HepG2 (cell line): ENCODE measurements at regions not wholly inside any gene's neighbourhood (a gene's known extent, or its start where the extent isn't known, plus 50 kb on each side); places are given as distances from the start of the nearest gene placed in this dataset.
A peak's percentile ranks its signal among the peaks of the same experiment; 100 is the strongest.

Experiments
- ATAC-seq: fragments of 200-7000 bp; cut with Tn5 transposase; 3 replicates; pipeline ENCODE4 v1.9.1; 2020; ENCODE audit warnings: mild to moderate bottlenecking, moderate library complexity
- BruUV-seq: library from RNA; stranded (reverse); fragments of 400-500 nt; replicated peaks from 2 replicates; lab custom pipeline; 2021; lab: Mats Ljungman, UMichigan
- CTCF ChIA-PET: fragments of 300-600 bp; formaldehyde crosslinking; extraction: SDS; loops from one replicate; lab custom pipeline; 2021; ENCODE audit warnings: low total read pairs, inconsistent platforms, low intra/inter-chr PET ratio; lab: Yijun Ruan, JAX
- POLR2A ChIA-PET: fragments of 350-600 bp; sonication (Branson Sonifier 250); formaldehyde crosslinking; loops from one replicate; lab custom pipeline; 2020; ENCODE audit warnings: antibody characterized with exemption, inconsistent platforms; lab: Yijun Ruan, JAX
- DNase-seq: peaks from one replicate; pipeline ENCODE4 v3.0.0-alpha.2; 2015; ENCODE audit warnings: low spot score
- FAIRE-seq: peaks from 3 replicates; lab custom pipeline; 2011; peaks lifted over from hg19 to GRCh38; lab: Jason Lieb, UNC
- H2AFZ ChIP-seq: one replicate; pipeline ENCODE4 v1.6.1; 2011; ENCODE audit warnings: low read length, inconsistent platforms
- H3K27ac ChIP-seq: fragments of 300-600 bp; 3 replicates; pipeline ENCODE4 v1.8.0; 2011; ENCODE audit warnings: mixed run types, mild to moderate bottlenecking, mixed read lengths, low read length, inconsistent platforms; ENCODE audit not compliant: insufficient read depth; ENCODE audit errors: extremely low read length
- H3K27me3 ChIP-seq, 2 experiments: fragments of 200-600 bp in 1 of 2; 2 replicates in 1 of 2; 3 replicates in 1 of 2; pipeline versions ENCODE4 v1.6.0 to v1.8.0; 2011; ENCODE audit warnings: low read length in 2 of 2, mild to moderate bottlenecking in 2 of 2, moderate library complexity in 2 of 2, inconsistent platforms in 1 of 2; ENCODE audit not compliant: insufficient read depth in 2 of 2, control insufficient read depth in 1 of 2
- H3K36me3 ChIP-seq, 2 experiments: fragments of 200-600 bp in 1 of 2; replicated peaks in 1 of 2; 2 replicates in 1 of 2; 3 replicates in 1 of 2; pipeline versions ENCODE4 v1.5.1 to v1.8.0; 2011; ENCODE audit warnings: low read length in 2 of 2, inconsistent platforms in 1 of 2; ENCODE audit not compliant: insufficient read depth in 2 of 2, control insufficient read depth in 1 of 2
- H3K4me1 ChIP-seq: 2 replicates; pipeline ENCODE4 v1.5.1; 2012; ENCODE audit warnings: low read length, inconsistent platforms; ENCODE audit not compliant: insufficient read depth
- H3K4me2 ChIP-seq: 2 replicates; pipeline ENCODE4 v1.6.0; 2011; ENCODE audit warnings: low read depth, low read length, inconsistent platforms
- H3K4me3 ChIP-seq, 3 experiments: fragments of 200-600 bp in 1 of 3; sonication (generic), shearing (Covaris generic) in 1 of 3; replicated peaks in 1 of 3; 2 replicates each; pipeline ENCODE4 v1.5.1; 2011 to 2016; ENCODE audit warnings: low read length in 3 of 3, inconsistent platforms in 2 of 3, low read depth in 2 of 3, mild to moderate bottlenecking in 2 of 3, control low read depth in 1 of 3, mixed read lengths in 1 of 3; ENCODE audit not compliant: insufficient read depth in 1 of 3
- H3K79me2 ChIP-seq: one replicate; pipeline ENCODE4 v1.6.1; 2011; ENCODE audit warnings: low read length, inconsistent platforms; ENCODE audit not compliant: insufficient read depth
- H3K9ac ChIP-seq: 2 replicates; pipeline ENCODE4 v1.6.0; 2011; ENCODE audit warnings: mild to moderate bottlenecking, low read depth, low read length, inconsistent platforms; ENCODE audit not compliant: insufficient read depth
- H3K9me3 ChIP-seq: 2 replicates; pipeline ENCODE4 v1.5.1; 2012; ENCODE audit warnings: mild to moderate bottlenecking, low read length
- H4K20me1 ChIP-seq: 2 replicates; pipeline ENCODE4 v1.6.0; 2011; ENCODE audit warnings: inconsistent platforms, mild to moderate bottlenecking, low read length, moderate library complexity; ENCODE audit not compliant: insufficient read depth
- FOXC1 ChIP-seq: sonication (generic); formaldehyde crosslinking; IDR thresholded peaks from 2 replicates; pipeline ENCODE4 v1.8.0; 2022; ENCODE audit warnings: mild to moderate bottlenecking, missing genetic modification reagents, borderline replicate concordance
- GABPB1 ChIP-seq: IDR thresholded peaks from 2 replicates; pipeline ENCODE4 v1.6.1; 2016; ENCODE audit warnings: mild to moderate bottlenecking, missing genetic modification reagents, moderate library complexity, missing compliant biosample characterization
- HMG20A ChIP-seq: IDR thresholded peaks from 2 replicates; pipeline ENCODE4 v1.6.1; 2016; ENCODE audit warnings: borderline replicate concordance
- HNRNPUL1 ChIP-seq: fragments of 200-400 bp; formaldehyde crosslinking; IDR thresholded peaks from 2 replicates; pipeline ENCODE4 v1.6.1; 2017; ENCODE audit warnings: low read depth, mild to moderate bottlenecking, low read length, moderate library complexity
- PHF21A ChIP-seq: sonication (generic); formaldehyde crosslinking; IDR thresholded peaks from 2 replicates; pipeline ENCODE4 v1.5.0; 2020; ENCODE audit warnings: mild to moderate bottlenecking, missing genetic modification reagents
- SIX1 ChIP-seq: sonication (generic); formaldehyde crosslinking; IDR thresholded peaks from 2 replicates; pipeline ENCODE4 v1.4.0; 2020; ENCODE audit warnings: missing genetic modification reagents, borderline replicate concordance
- TEAD2 ChIP-seq: sonication (generic); formaldehyde crosslinking; IDR thresholded peaks from 2 replicates; pipeline ENCODE4 v1.9.0; 2021; ENCODE audit warnings: missing genetic modification reagents
- ZMYM4 ChIP-seq: sonication (generic); formaldehyde crosslinking; IDR thresholded peaks from 2 replicates; pipeline ENCODE4 v1.8.1; 2023; ENCODE audit warnings: mild to moderate bottlenecking, missing genetic modification reagents
- ZNF121 ChIP-seq: sonication (generic); formaldehyde crosslinking; IDR thresholded peaks from 2 replicates; pipeline ENCODE4 v1.5.0; 2020; ENCODE audit warnings: mild to moderate bottlenecking, missing genetic modification reagents
- ZNF446 ChIP-seq: sonication (generic); formaldehyde crosslinking; IDR thresholded peaks from 2 replicates; pipeline ENCODE4 v1.5.0; 2020; ENCODE audit warnings: mild to moderate bottlenecking, missing genetic modification reagents
- ZNF550 ChIP-seq: sonication (generic); formaldehyde crosslinking; IDR thresholded peaks from 2 replicates; pipeline ENCODE4 v1.4.0; 2020; ENCODE audit warnings: mild to moderate bottlenecking, missing genetic modification reagents, borderline replicate concordance
- ZNF567 ChIP-seq: sonication (generic); formaldehyde crosslinking; IDR thresholded peaks from 2 replicates; pipeline ENCODE4 v1.8.1; 2023; ENCODE audit warnings: mild to moderate bottlenecking, missing genetic modification reagents, borderline replicate concordance
- ZNF644 ChIP-seq: IDR thresholded peaks from 2 replicates; pipeline ENCODE4 v1.6.1; 2016; ENCODE audit warnings: low read depth
- WGBS: methylation state at CpG from one replicate; pipeline ENCODE4 v1.1.6; 2017; ENCODE audit warnings: low lambda C conversion rate; 5-methylcytosine and 5-hydroxymethylcytosine counted together
- in situ Hi-C: cut with HindIII; loops from 2 replicates; pipeline ENCODE4 v1.10.0; 2017; ENCODE audit warnings: low pct_unique_long_range_greater_than_20kb; ENCODE audit not compliant: extremely low pct_ligation_motif_present
- intact Hi-C: fragments of 100-400 bp; cut with micrococcal nuclease; formaldehyde crosslinking; loops from one replicate; pipeline ENCODE4 v1.10.0; 2022; ENCODE audit not compliant: unreplicated experiment
- TF ChIP-seq, protein P1 (sequence below): sonication (generic); formaldehyde crosslinking; IDR thresholded peaks from 2 replicates; pipeline ENCODE4 v1.4.0; 2020; ENCODE audit warnings: missing genetic modification reagents
- TF ChIP-seq, protein P2 (sequence below): sonication (generic); formaldehyde crosslinking; IDR thresholded peaks from 2 replicates; pipeline ENCODE4 v1.9.0; 2022; ENCODE audit warnings: low read depth, missing genetic modification reagents
- TF ChIP-seq, protein P3 (sequence below): sonication (generic); formaldehyde crosslinking; IDR thresholded peaks from 2 replicates; pipeline ENCODE4 v1.9.0; 2021; ENCODE audit warnings: missing genetic modification reagents, borderline replicate concordance
- TF ChIP-seq, protein P4 (sequence below): sonication (generic); formaldehyde crosslinking; IDR thresholded peaks from 2 replicates; pipeline ENCODE4 v1.8.0; 2022; ENCODE audit warnings: mild to moderate bottlenecking, missing genetic modification reagents, borderline replicate concordance

DNA sequence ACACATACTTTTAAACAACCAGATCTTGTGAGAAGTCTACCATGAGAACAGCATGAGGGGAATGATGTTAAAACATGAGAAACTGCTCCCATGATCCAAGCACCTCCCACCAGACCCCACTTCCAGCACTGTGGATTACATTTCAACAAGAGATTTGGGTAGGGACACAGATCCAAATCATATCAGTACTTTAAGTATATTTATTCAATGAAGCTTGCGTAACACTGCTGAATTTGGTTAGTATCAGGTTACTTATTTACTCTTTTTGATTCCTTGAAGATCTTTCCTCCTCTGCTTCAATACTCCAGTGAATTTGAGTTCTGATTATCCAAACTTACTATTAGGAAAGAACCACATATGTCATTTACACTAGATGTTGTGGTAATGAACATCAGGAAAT lies 418.6 kb downstream of the PIK3C3 start:
- H3K4me3 ChIP-seq: no peak overlapping the region
- H2AFZ ChIP-seq: no peak overlapping the region
- no peak overlapping the region for H3K9ac ChIP-seq
- ATAC-seq (no peak), FAIRE-seq (no peak), DNase-seq (no peak)
- no TSS peak for BruUV-seq
- H3K36me3 ChIP-seq: no peaks in the 10 kb centered on the region
- H3K27ac ChIP-seq: no peak overlapping the region
- H3K4me1 ChIP-seq: no peaks in the 10 kb centered on the region
- CTCF ChIA-PET: no interaction called here
- no peak overlapping the region for H3K4me2 ChIP-seq
- H3K9me3 ChIP-seq: peaks cover 4% of the 10 kb centered on the region; the same call in 1 of the 2 replicates
- intact Hi-C loops (no loop called here), in situ Hi-C loops (no loop called here)
- WGBS: 78% methylated on average over 1 of the region's 1 CpG
- H3K27me3 ChIP-seq: no peaks in the 10 kb centered on the region
- POLR2A ChIA-PET: no interaction called here
- no peaks in the 10 kb centered on the region for H4K20me1 ChIP-seq
- H3K79me2 ChIP-seq: no peaks in the 10 kb centered on the region
- TF ChIP-seq, protein P1, sequence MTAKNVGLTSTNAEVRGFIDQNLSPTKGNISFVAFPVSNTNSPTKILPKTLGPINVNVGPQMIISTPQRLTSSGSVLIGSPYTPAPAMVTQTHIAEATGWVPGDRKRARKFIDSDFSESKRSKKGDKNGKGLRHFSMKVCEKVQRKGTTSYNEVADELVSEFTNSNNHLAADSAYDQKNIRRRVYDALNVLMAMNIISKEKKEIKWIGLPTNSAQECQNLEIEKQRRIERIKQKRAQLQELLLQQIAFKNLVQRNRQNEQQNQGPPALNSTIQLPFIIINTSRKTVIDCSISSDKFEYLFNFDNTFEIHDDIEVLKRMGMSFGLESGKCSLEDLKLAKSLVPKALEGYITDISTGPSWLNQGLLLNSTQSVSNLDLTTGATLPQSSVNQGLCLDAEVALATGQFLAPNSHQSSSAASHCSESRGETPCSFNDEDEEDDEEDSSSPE (CRISPR knock-in tag): no peak
- TF ChIP-seq ZNF446 (CRISPR knock-in tag): no peak
- TF ChIP-seq ZNF550 (CRISPR knock-in tag): no peak
- TF ChIP-seq, protein P2, sequence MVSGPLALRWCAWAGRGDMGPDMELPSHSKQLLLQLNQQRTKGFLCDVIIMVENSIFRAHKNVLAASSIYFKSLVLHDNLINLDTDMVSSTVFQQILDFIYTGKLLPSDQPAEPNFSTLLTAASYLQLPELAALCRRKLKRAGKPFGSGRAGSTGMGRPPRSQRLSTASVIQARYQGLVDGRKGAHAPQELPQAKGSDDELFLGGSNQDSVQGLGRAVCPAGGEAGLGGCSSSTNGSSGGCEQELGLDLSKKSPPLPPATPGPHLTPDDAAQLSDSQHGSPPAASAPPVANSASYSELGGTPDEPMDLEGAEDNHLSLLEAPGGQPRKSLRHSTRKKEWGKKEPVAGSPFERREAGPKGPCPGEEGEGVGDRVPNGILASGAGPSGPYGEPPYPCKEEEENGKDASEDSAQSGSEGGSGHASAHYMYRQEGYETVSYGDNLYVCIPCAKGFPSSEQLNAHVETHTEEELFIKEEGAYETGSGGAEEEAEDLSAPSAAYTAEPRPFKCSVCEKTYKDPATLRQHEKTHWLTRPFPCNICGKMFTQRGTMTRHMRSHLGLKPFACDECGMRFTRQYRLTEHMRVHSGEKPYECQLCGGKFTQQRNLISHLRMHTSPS (CRISPR knock-in tag): no peak
- TF ChIP-seq ZNF644 (CRISPR knock-in tag): no peak
- TF ChIP-seq TEAD2 (CRISPR knock-in tag): no peak
- TF ChIP-seq HNRNPUL1: no peak
- TF ChIP-seq HMG20A: no peak
- TF ChIP-seq ZNF121 (CRISPR knock-in tag): no peak
- TF ChIP-seq PHF21A (CRISPR knock-in tag): no peak
- no peak for TF ChIP-seq FOXC1
- peak; percentile 33; the same call in 1 of the 2 replicates for TF ChIP-seq ZMYM4 (CRISPR knock-in tag)
- TF ChIP-seq, protein P3, sequence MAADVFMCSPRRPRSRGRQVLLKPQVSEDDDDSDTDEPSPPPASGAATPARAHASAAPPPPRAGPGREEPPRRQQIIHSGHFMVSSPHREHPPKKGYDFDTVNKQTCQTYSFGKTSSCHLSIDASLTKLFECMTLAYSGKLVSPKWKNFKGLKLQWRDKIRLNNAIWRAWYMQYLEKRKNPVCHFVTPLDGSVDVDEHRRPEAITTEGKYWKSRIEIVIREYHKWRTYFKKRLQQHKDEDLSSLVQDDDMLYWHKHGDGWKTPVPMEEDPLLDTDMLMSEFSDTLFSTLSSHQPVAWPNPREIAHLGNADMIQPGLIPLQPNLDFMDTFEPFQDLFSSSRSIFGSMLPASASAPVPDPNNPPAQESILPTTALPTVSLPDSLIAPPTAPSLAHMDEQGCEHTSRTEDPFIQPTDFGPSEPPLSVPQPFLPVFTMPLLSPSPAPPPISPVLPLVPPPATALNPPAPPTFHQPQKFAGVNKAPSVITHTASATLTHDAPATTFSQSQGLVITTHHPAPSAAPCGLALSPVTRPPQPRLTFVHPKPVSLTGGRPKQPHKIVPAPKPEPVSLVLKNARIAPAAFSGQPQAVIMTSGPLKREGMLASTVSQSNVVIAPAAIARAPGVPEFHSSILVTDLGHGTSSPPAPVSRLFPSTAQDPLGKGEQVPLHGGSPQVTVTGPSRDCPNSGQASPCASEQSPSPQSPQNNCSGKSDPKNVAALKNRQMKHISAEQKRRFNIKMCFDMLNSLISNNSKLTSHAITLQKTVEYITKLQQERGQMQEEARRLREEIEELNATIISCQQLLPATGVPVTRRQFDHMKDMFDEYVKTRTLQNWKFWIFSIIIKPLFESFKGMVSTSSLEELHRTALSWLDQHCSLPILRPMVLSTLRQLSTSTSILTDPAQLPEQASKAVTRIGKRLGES: no peak
- peak; percentile 38; the same call in 1 of the 2 replicates for TF ChIP-seq SIX1 (CRISPR knock-in tag)
- no peak for TF ChIP-seq GABPB1 (CRISPR knock-in tag)
- TF ChIP-seq, protein P4, sequence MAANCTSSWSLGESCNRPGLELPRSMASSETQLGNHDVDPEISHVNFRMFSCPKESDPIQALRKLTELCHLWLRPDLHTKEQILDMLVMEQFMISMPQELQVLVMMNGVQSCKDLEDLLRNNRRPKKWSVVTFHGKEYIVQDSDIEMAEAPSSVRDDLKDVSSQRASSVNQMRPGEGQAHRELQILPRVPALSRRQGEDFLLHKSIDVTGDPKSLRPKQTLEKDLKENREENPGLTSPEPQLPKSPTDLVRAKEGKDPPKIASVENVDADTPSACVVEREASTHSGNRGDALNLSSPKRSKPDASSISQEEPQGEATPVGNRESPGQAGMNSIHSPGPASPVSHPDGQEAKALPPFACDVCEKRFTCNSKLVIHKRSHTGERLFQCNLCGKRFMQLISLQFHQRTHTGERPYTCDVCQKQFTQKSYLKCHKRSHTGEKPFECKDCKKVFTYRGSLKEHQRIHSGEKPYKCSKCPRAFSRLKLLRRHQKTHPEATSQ: peak; percentile 74; the same call in 1 of the 2 replicates
- TF ChIP-seq ZNF567 (CRISPR knock-in tag): no peak
